Mesenchymal stem cell (in vitro differentiated cells and primary cell): ENCODE measurements at regions not wholly inside any gene's neighbourhood (a gene's known extent, or its start where the extent isn't known, plus 50 kb on each side); places are given as distances from the start of the nearest gene placed in this dataset.

ENCODE experiments used
- DNase-seq: peaks from one replicate; pipeline ENCODE4 v3.0.0-alpha.2; 2013
- H2AFZ ChIP-seq: one replicate; pipeline ENCODE4 v1.6.1; 2013; ENCODE audit warnings: low read depth, mild to moderate bottlenecking, control low read depth, inconsistent platforms, low read length, moderate library complexity
- H2AK5ac ChIP-seq: 2 replicates; pipeline ENCODE4 v1.6.1; 2013; ENCODE audit warnings: low read length, moderate library complexity, mild to moderate bottlenecking, inconsistent platforms; ENCODE audit not compliant: severe bottlenecking
- H2BK120ac ChIP-seq: one replicate; pipeline ENCODE4 v1.6.1; 2013; ENCODE audit warnings: low read depth, mild to moderate bottlenecking, inconsistent platforms, low read length, moderate library complexity
- H2BK12ac ChIP-seq, 2 experiments: one replicate each; pipeline ENCODE4 v1.6.1; 2013; ENCODE audit warnings: inconsistent platforms in 2 of 2, low read length in 2 of 2, mild to moderate bottlenecking in 2 of 2, moderate library complexity in 2 of 2, control low read depth in 1 of 2
- H2BK15ac ChIP-seq: one replicate; pipeline ENCODE4 v1.6.1; 2013; ENCODE audit warnings: mild to moderate bottlenecking, low read depth, inconsistent platforms; ENCODE audit not compliant: poor library complexity, severe bottlenecking
- H2BK5ac ChIP-seq: 2 replicates; pipeline ENCODE4 v1.6.1; 2013; ENCODE audit warnings: low read depth, mild to moderate bottlenecking, low read length, control low read depth, inconsistent platforms; ENCODE audit not compliant: poor library complexity, severe bottlenecking
- H3K14ac ChIP-seq, 2 experiments: one replicate each; pipeline ENCODE4 v1.6.1; 2013; ENCODE audit warnings: inconsistent platforms in 2 of 2, low read length in 2 of 2, control low read depth in 1 of 2, mild to moderate bottlenecking in 1 of 2, moderate library complexity in 1 of 2
- H3K18ac ChIP-seq, 2 experiments: one replicate each; pipeline ENCODE4 v1.6.1; 2013; ENCODE audit warnings: inconsistent platforms in 2 of 2, low read length in 2 of 2, control low read depth in 1 of 2, low read depth in 1 of 2, mild to moderate bottlenecking in 1 of 2
- H3K23ac ChIP-seq, 2 experiments: one replicate each; pipeline ENCODE4 v1.6.1; 2013; ENCODE audit warnings: inconsistent platforms in 2 of 2, low read length in 2 of 2, mild to moderate bottlenecking in 2 of 2, moderate library complexity in 2 of 2, control low read depth in 1 of 2
- H3K27ac ChIP-seq: 2 replicates; pipeline ENCODE4 v1.5.1; 2013; ENCODE audit warnings: mild to moderate bottlenecking, moderate library complexity, low read length, control low read depth, inconsistent platforms; ENCODE audit not compliant: poor library complexity, severe bottlenecking
- H3K27me3 ChIP-seq, 2 experiments: 2 replicates each; pipeline versions ENCODE4 v1.6.1 to v1.7.0; 2013; ENCODE audit warnings: low read length in 2 of 2, mild to moderate bottlenecking in 2 of 2, moderate library complexity in 2 of 2, control low read depth in 1 of 2, inconsistent platforms in 1 of 2; ENCODE audit not compliant: control insufficient read depth in 1 of 2, insufficient read depth in 1 of 2
- H3K36me3 ChIP-seq, 2 experiments: 2 replicates each; pipeline versions ENCODE4 v1.6.1 to v1.7.0; 2013; ENCODE audit warnings: low read length in 2 of 2, control low read depth in 1 of 2, inconsistent platforms in 1 of 2, low read depth in 1 of 2, mild to moderate bottlenecking in 1 of 2; ENCODE audit not compliant: insufficient read depth in 2 of 2, control insufficient read depth in 1 of 2
- H3K4ac ChIP-seq, 2 experiments: one replicate each; pipeline ENCODE4 v1.6.1; 2013; ENCODE audit warnings: inconsistent platforms in 2 of 2, low read length in 2 of 2, mild to moderate bottlenecking in 2 of 2, moderate library complexity in 2 of 2, control low read depth in 1 of 2, low read depth in 1 of 2
- H3K4me1 ChIP-seq: 2 replicates; pipeline ENCODE4 v1.6.1; 2013; ENCODE audit warnings: low read depth, low read length, control low read depth; ENCODE audit not compliant: control insufficient read depth, insufficient read depth
- H3K4me2 ChIP-seq: 2 replicates; pipeline ENCODE4 v1.6.1; 2013; ENCODE audit warnings: low read length, mild to moderate bottlenecking, inconsistent platforms; ENCODE audit not compliant: poor library complexity, severe bottlenecking
- H3K4me3 ChIP-seq, 2 experiments: 2 replicates each; pipeline versions ENCODE4 v1.5.1 to v1.7.0; 2013; ENCODE audit warnings: low read length in 2 of 2, mild to moderate bottlenecking in 2 of 2, control low read depth in 1 of 2, low read depth in 1 of 2; ENCODE audit not compliant: insufficient read depth in 1 of 2
- H3K79me1 ChIP-seq: replicated peaks from 2 replicates; pipeline ENCODE4 v1.6.1; 2013; ENCODE audit warnings: mild to moderate bottlenecking, control low read depth, low read length, inconsistent platforms; ENCODE audit not compliant: poor library complexity, severe bottlenecking
- H3K9ac ChIP-seq: 2 replicates; pipeline ENCODE4 v1.7.0; 2013; ENCODE audit warnings: mild to moderate bottlenecking, low read length, moderate library complexity
- H3K9me3 ChIP-seq: 2 replicates; pipeline ENCODE4 v1.7.0; 2013; ENCODE audit warnings: mild to moderate bottlenecking, low read length; ENCODE audit not compliant: control insufficient read depth
- H4K8ac ChIP-seq: one replicate; pipeline ENCODE4 v1.6.1; 2013; ENCODE audit warnings: inconsistent platforms, mild to moderate bottlenecking, low read length, moderate library complexity
- H4K91ac ChIP-seq: one replicate; pipeline ENCODE4 v1.6.1; 2013; ENCODE audit warnings: mild to moderate bottlenecking, low read length, inconsistent platforms
- WGBS: methylation state at CpG from one replicate; pipeline ENCODE4 v1.1.7; 2013; ENCODE audit warnings: mixed read lengths; 5-methylcytosine and 5-hydroxymethylcytosine counted together

DNA sequence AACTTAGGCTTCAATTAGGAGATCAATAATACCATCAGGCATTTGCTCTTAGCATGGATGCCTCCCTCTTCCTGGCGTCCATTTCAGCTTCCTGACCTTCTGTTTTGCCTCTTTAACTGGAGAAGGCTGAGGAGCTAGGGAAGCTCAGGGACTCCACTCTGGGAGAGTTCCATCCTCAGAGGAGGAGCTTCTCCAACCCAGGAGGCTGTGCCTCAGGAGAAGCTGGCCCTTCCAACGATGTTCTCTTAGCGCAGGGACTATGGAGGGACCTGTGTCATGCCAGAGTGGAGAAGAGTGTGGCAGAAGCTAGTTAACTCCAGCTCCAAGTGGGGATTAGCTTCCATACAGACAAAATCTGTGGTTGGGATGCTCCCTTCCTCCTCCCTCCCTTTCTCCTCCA lies 58.0 kb downstream of the KCNA5 start:
- Histone ChIP-seq H3K14ac (no peak overlapping the region), H2BK12ac (no peak overlapping the region), H3K4me1 (peaks cover 2% of the 10 kb centered on the region), H4K91ac (no peak overlapping the region), H3K18ac (no peak overlapping the region), H3K9ac (peak overlapping the region; percentile 57), H4K8ac (no peak overlapping the region), H3K23ac (no peak overlapping the region), H3K4me2 (no peak overlapping the region), H3K79me1 (no peaks in the 10 kb centered on the region), H3K36me3 (no peaks in the 10 kb centered on the region), H3K4ac (no peak overlapping the region), H2BK5ac (no peak overlapping the region), H3K27ac (no peak overlapping the region), H2AFZ (no peak overlapping the region), H3K4me3 (no peak overlapping the region), H2AK5ac (no peak overlapping the region), H3K9me3 (no peaks in the 10 kb centered on the region), H2BK120ac (no peak overlapping the region), H2BK15ac (no peak overlapping the region), H3K27me3 (peaks cover 0 to 23% of the 10 kb centered on the region in 2 experiments)
- 69% methylated on average over 3 of the region's 3 CpGs for WGBS
- no peak for DNase-seq

GRCh38 chr12:5102261-5102789 lies 58.6 kb downstream of the KCNA5 start:
- no peak overlapping the region for H4K8ac ChIP-seq
- no peaks in the 10 kb centered on the region for H3K36me3 ChIP-seq
- H3K9me3 ChIP-seq, result no peaks in the 10 kb centered on the region
- H2BK15ac ChIP-seq, result no peak overlapping the region
- peak overlapping the region; percentile 57 for H3K9ac ChIP-seq
- no peak overlapping the region for H3K14ac ChIP-seq
- no peak overlapping the region for H3K18ac ChIP-seq
- no peaks in the 10 kb centered on the region for H3K79me1 ChIP-seq
- H3K23ac ChIP-seq, result no peak overlapping the region
- no peak overlapping the region for H3K4me2 ChIP-seq
- H2BK5ac ChIP-seq, result no peak overlapping the region
- WGBS, result 61% methylated on average over 4 of the region's 5 CpGs
- no peak overlapping the region for H2AFZ ChIP-seq
- no peak overlapping the region for H2AK5ac ChIP-seq
- H3K27me3 ChIP-seq, result peaks cover 0 to 16% of the 10 kb centered on the region in 2 experiments
- no peak overlapping the region for H2BK120ac ChIP-seq
- no peak overlapping the region for H3K4ac ChIP-seq
- H2BK12ac ChIP-seq, result no peak overlapping the region
- H3K4me3 ChIP-seq, result no peak overlapping the region
- DNase-seq, result peak; percentile 9
- peaks cover 2% of the 10 kb centered on the region for H3K4me1 ChIP-seq
- no peak overlapping the region for H3K27ac ChIP-seq
- no peak overlapping the region for H4K91ac ChIP-seq

DNA sequence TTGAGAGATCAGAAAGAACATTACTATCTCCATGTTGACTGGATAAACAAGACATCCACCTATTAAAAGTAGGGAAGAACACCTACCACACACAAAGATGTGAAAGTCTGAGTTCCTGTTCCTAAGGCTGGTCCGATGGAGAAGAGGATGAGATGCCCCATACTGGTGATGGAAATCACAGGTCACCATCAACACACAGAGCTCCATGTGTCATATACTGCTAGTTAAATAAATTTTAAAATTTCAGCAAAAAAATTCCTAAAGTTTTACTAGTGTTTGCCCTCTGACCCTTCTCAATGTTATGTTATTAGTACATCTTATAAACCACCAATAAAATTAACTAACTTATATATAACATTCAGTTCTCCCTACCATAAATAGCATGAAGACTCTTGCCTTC lies 59.1 kb downstream of the KCNA5 start:
- Histone ChIP-seq H2AK5ac (no peak overlapping the region), H4K8ac (no peak overlapping the region), H3K4me2 (no peak overlapping the region), H2BK5ac (no peak overlapping the region), H3K4me1 (peaks cover 2% of the 10 kb centered on the region), H3K79me1 (no peaks in the 10 kb centered on the region), H3K27me3 (peaks cover 0 to 13% of the 10 kb centered on the region in 2 experiments), H3K9ac (no peak overlapping the region), H3K4ac (no peak overlapping the region), H2BK15ac (no peak overlapping the region), H2AFZ (no peak overlapping the region), H3K23ac (no peak overlapping the region), H2BK12ac (no peak overlapping the region), H3K18ac (no peak overlapping the region), H3K4me3 (no peak overlapping the region), H3K9me3 (no peaks in the 10 kb centered on the region), H3K14ac (no peak overlapping the region), H4K91ac (no peak overlapping the region), H2BK120ac (no peak overlapping the region), H3K36me3 (no peaks in the 10 kb centered on the region), H3K27ac (no peak overlapping the region)
- DNase-seq, result no peak
- WGBS, result 67% methylated on average over 1 of the region's 1 CpG

- Histone ChIP-seq H4K91ac (no peak overlapping the region), H3K4ac (no peak overlapping the region), H2BK12ac (no peak overlapping the region), H3K27ac (no peak overlapping the region), H3K9me3 (no peaks in the 10 kb centered on the region), H3K18ac (no peak overlapping the region), H3K79me1 (no peaks in the 10 kb centered on the region), H3K4me3 (no peak overlapping the region), H2AFZ (no peak overlapping the region), H3K4me2 (no peak overlapping the region), H2BK15ac (no peak overlapping the region), H2AK5ac (no peak overlapping the region), H3K27me3 (peaks cover 3 to 29% of the 10 kb centered on the region in 2 experiments), H3K23ac (no peak overlapping the region), H2BK5ac (no peak overlapping the region), H3K9ac (no peak overlapping the region), H3K4me1 (no peaks in the 10 kb centered on the region), H2BK120ac (no peak overlapping the region), H3K36me3 (no peaks in the 10 kb centered on the region), H3K14ac (no peak overlapping the region), H4K8ac (no peak overlapping the region)
- DNase-seq, result no peak
- WGBS, result 60% methylated on average over 1 of the region's 1 CpG
These were observed 66.7 kb downstream of the KCNA5 start for GRCh38 chr12:5110345-5110744.
